GM21528 (cell line): ENCODE measurements at regions not wholly inside any gene's neighbourhood (a gene's known extent, or its start where the extent isn't known, plus 50 kb on each side); places are given as distances from the start of the nearest gene placed in this dataset.
"Not testable (repeated sequence)": the region's sequence is repeated elsewhere in the genome, so short reads cannot be mapped to it uniquely, and the experiment has no call there.

ENCODE experiments used
- ATAC-seq: cut with Tn5 transposase; IDR thresholded peaks from one replicate; pipeline ENCODE4 v1.9.1; 2021; ENCODE audit warnings: mild to moderate bottlenecking, moderate library complexity; ENCODE audit not compliant: unreplicated experiment, low FRiP score

GRCh38 chr3:150357923-150358607 is 50.0 kb upstream of the TSC22D2 start:
- no peak for ATAC-seq

- ATAC-seq = no peak
Measured at GRCh38 chr3:150357140-150357539, 51.0 kb upstream of the TSC22D2 start.

- no peak for ATAC-seq
Measured at GRCh38 chr3:150355574-150355973, 52.5 kb upstream of the TSC22D2 start.

GRCh38 chr3:150352931-150353330 is 55.2 kb upstream of the TSC22D2 start:
- no peak for ATAC-seq

- ATAC-seq = no peak
Measured at GRCh38 chr3:150351398-150351797, 56.7 kb upstream of the TSC22D2 start.

GRCh38 chr3:150349314-150350097 is 58.6 kb upstream of the TSC22D2 start:
- ATAC-seq = no peak

- no peak for ATAC-seq
Measured at GRCh38 chr3:150348500-150348899, 59.6 kb upstream of the TSC22D2 start.

GRCh38 chr3:150346981-150347863 is 60.9 kb upstream of the TSC22D2 start:
- no peak for ATAC-seq

GRCh38 chr3:150346266-150346665 is 61.8 kb upstream of the TSC22D2 start:
- ATAC-seq = no peak

- ATAC-seq = no peak
Measured at GRCh38 chr3:150345021-150345538, 63.0 kb upstream of the TSC22D2 start.

- no peak for ATAC-seq
Measured at GRCh38 chr3:150344079-150344759, 63.9 kb upstream of the TSC22D2 start.

- no peak for ATAC-seq
Measured at GRCh38 chr3:150342896-150343467, 65.1 kb upstream of the TSC22D2 start.

GRCh38 chr3:150341891-150342290 is 66.2 kb upstream of the TSC22D2 start:
- no peak for ATAC-seq

- ATAC-seq = not testable (repeated sequence)
Measured at GRCh38 chr3:150336363-150336762, 71.7 kb upstream of the TSC22D2 start.

GRCh38 chr3:150335631-150336030 is 72.5 kb upstream of the TSC22D2 start:
- no peak for ATAC-seq

- no peak for ATAC-seq
Measured at GRCh38 chr3:150334974-150335373, 73.1 kb upstream of the TSC22D2 start.

GRCh38 chr3:150333477-150333876 is 74.6 kb upstream of the TSC22D2 start:
- no peak for ATAC-seq

- ATAC-seq = no peak
Measured at GRCh38 chr3:150331978-150332568, 76.0 kb upstream of the TSC22D2 start.

- ATAC-seq = no peak
Measured at GRCh38 chr3:150330872-150331271, 77.2 kb upstream of the TSC22D2 start.
